Spleen (tissue), 7 donors: ENCODE measurements at regions not wholly inside any gene's neighbourhood (a gene's known extent, or its start where the extent isn't known, plus 50 kb on each side); places are given as distances from the start of the nearest gene placed in this dataset.

Experiments
- POLR2A ChIP-seq, 3 donors: fragments of 450-650 bp; IDR thresholded peaks; one replicate each; pipeline ENCODE4 v1.5.1; 2017; ENCODE audit warnings: antibody characterized with exemption in 3 of 3, mild to moderate bottlenecking in 1 of 3
- TF ChIP-seq, protein P1 (sequence below), 11 experiments: fragments of 200-600 bp in 7 of 11; fragments of 450-650 bp in 4 of 11; sonication (generic) in 4 of 11; IDR thresholded peaks in 8 of 11; conservative IDR thresholded peaks in 3 of 11; 1 replicate in 7 of 11; 2 replicates in 4 of 11; pipeline versions ENCODE4 v1.4.0 to v1.8.0; 2016 to 2021; ENCODE audit warnings: antibody characterized with exemption in 11 of 11, inconsistent platforms in 4 of 11, mild to moderate bottlenecking in 1 of 11
- donor health status: DM: no; HTN: no; CAD: no; lungs with moderate emphysema.
- donor health status: DM: no; HTN: no; CAD: no.
- donor health status: DM: no; HTN: no; CAD: no.

DNA sequence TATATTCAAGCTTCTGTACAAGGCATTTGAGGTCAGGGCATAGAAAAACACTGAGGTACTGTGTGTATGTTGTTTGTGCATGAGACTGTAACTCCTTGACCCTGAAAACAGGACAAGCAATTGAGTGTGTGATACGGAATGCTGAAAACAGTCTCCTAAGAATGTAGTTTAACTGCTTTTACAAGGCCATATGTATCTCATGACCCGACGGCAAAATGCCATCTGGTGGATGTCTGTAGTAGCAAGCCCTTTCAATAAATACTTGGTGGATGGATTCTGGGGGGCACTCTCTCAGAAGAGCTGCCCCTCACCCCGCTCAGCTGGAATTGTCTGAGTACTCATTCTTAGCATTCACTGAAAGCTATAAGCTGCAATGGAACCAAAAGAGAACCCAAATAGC, 69.3 kb upstream of the EYS start:
- TF ChIP-seq, protein P1, sequence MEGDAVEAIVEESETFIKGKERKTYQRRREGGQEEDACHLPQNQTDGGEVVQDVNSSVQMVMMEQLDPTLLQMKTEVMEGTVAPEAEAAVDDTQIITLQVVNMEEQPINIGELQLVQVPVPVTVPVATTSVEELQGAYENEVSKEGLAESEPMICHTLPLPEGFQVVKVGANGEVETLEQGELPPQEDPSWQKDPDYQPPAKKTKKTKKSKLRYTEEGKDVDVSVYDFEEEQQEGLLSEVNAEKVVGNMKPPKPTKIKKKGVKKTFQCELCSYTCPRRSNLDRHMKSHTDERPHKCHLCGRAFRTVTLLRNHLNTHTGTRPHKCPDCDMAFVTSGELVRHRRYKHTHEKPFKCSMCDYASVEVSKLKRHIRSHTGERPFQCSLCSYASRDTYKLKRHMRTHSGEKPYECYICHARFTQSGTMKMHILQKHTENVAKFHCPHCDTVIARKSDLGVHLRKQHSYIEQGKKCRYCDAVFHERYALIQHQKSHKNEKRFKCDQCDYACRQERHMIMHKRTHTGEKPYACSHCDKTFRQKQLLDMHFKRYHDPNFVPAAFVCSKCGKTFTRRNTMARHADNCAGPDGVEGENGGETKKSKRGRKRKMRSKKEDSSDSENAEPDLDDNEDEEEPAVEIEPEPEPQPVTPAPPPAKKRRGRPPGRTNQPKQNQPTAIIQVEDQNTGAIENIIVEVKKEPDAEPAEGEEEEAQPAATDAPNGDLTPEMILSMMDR (IDR thresholded peaks at IDR 0.05 in 8 of 11, conservative IDR thresholded peaks at IDR 0.05 in 3 of 11): no peak
- TF ChIP-seq POLR2A (IDR thresholded peaks at IDR 0.05): no peak
